Panc1 (cell line): ENCODE measurements at regions not wholly inside any gene's neighbourhood (a gene's known extent, or its start where the extent isn't known, plus 50 kb on each side); places are given as distances from the start of the nearest gene placed in this dataset.

Experiments used
- ATAC-seq: fragments of 200-7000 bp; cut with Tn5 transposase; 2 replicates; pipeline ENCODE4 v1.9.1; 2020; ENCODE audit warnings: mild to moderate bottlenecking, moderate library complexity
- BruUV-seq: library from RNA; stranded (reverse); fragments of 400-500 nt; replicated peaks from 2 replicates; lab custom pipeline; 2021; lab: Mats Ljungman, UMichigan
- CTCF ChIA-PET: fragments of 300-600 bp; sonication (Branson Sonifier 250); formaldehyde crosslinking; loops from one replicate; lab custom pipeline; 2022; ENCODE audit warnings: antibody characterized with exemption; lab: Charles Lee
- POLR2A ChIA-PET: fragments of 300-600 bp; sonication (Branson Sonifier 250); formaldehyde crosslinking; loops from one replicate; lab custom pipeline; 2022; ENCODE audit warnings: antibody characterized with exemption; lab: Charles Lee
- DNase-seq: peaks from one replicate; pipeline ENCODE4 v3.0.0-alpha.2; 2010; ENCODE audit warnings: low read depth, low spot score
- H3K27ac ChIP-seq: 2 replicates; pipeline ENCODE4 v1.5.1; 2011; ENCODE audit warnings: mild to moderate bottlenecking, low read length, inconsistent platforms
- H3K27me3 ChIP-seq: fragments of 200-500 bp; sonication (Bioruptor generic); 2 replicates; pipeline ENCODE4 v1.6.0; 2014; ENCODE audit warnings: low read length, inconsistent platforms; ENCODE audit not compliant: control insufficient read depth, insufficient read depth
- H3K36me3 ChIP-seq: fragments of 200-500 bp; sonication (Bioruptor generic); 2 replicates; pipeline ENCODE4 v1.5.1; 2014; ENCODE audit warnings: inconsistent platforms, mild to moderate bottlenecking, low read length, moderate library complexity; ENCODE audit not compliant: control insufficient read depth, insufficient read depth
- H3K4me1 ChIP-seq: 2 replicates; pipeline ENCODE4 v1.5.1; 2011; ENCODE audit warnings: inconsistent platforms, mild to moderate bottlenecking, low read length, moderate library complexity; ENCODE audit not compliant: control insufficient read depth, insufficient read depth
- H3K4me3 ChIP-seq, 2 experiments: 2 replicates each; pipeline ENCODE4 v1.5.1; 2011 to 2012; ENCODE audit warnings: low read depth in 2 of 2, low read length in 2 of 2, mild to moderate bottlenecking in 2 of 2, inconsistent platforms in 1 of 2, moderate library complexity in 1 of 2
- H3K9me3 ChIP-seq: fragments of 200-500 bp; sonication (Bioruptor generic); 2 replicates; pipeline ENCODE4 v1.5.1; 2014; ENCODE audit warnings: low read depth, mild to moderate bottlenecking, inconsistent platforms, low read length, moderate library complexity; ENCODE audit not compliant: control insufficient read depth, insufficient read depth
- POLR2AphosphoS5 ChIP-seq: IDR thresholded peaks from 2 replicates; pipeline ENCODE4 v1.6.1; 2012; ENCODE audit warnings: mild to moderate bottlenecking, low read depth, low read length, moderate library complexity
- SIN3A ChIP-seq: IDR thresholded peaks from 2 replicates; pipeline ENCODE4 v1.6.1; 2012; ENCODE audit warnings: low read depth, mild to moderate bottlenecking, low read length, moderate library complexity, borderline replicate concordance; ENCODE audit not compliant: insufficient read depth
- TCF7L2 ChIP-seq: IDR thresholded peaks from 2 replicates; pipeline ENCODE4 v1.6.1; 2011; ENCODE audit warnings: mild to moderate bottlenecking, low read depth, low read length, inconsistent platforms
- in situ Hi-C: cut with HindIII; loops from 2 replicates; pipeline ENCODE4 v1.10.0; 2016; ENCODE audit warnings: low sequenced_read_pairs, low pct_unique_long_range_greater_than_20kb
- intact Hi-C: fragments of 100-400 bp; cut with micrococcal nuclease; formaldehyde crosslinking; loops from one replicate; pipeline ENCODE4 v1.10.0; 2022; ENCODE audit not compliant: unreplicated experiment
- TF ChIP-seq, protein P1 (sequence below), 2 experiments: IDR thresholded peaks; 2 replicates each; pipeline ENCODE4 v1.6.1; 2011 to 2012; ENCODE audit warnings: low read depth in 2 of 2, control low read depth in 1 of 2, low read length in 1 of 2, mild to moderate bottlenecking in 1 of 2, moderate library complexity in 1 of 2; ENCODE audit not compliant: insufficient read depth in 1 of 2
- TF ChIP-seq, protein P2 (sequence below): fragments of 450-650 bp; IDR thresholded peaks from 2 replicates; pipeline ENCODE4 v1.5.1; 2017; ENCODE audit warnings: mild to moderate bottlenecking

DNA sequence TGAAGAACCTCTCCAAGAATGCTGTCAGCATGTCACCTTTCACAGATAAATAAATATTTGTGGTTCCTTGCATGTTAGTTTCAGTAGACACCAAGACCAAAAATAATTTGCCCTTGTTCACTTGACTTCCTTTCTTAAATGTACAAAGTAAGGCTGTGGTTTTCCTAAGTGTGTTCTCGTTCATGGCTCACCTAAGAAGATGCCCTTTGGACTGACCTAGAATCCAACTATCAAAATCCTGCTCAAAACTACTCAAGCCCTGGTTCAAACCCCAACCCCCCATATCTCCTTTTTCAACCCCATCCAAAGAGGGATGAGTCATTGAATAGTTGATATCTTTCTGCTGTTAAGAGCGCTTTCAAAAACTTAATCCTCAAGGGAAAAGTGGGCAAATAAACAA is 247.8 kb upstream of the ZNF507 start:
- Histone ChIP-seq H3K27ac (no peak overlapping the region), H3K36me3 (no peaks in the 10 kb centered on the region), H3K4me1 (no peaks in the 10 kb centered on the region), H3K9me3 (no peaks in the 10 kb centered on the region), H3K27me3 (no peaks in the 10 kb centered on the region; the same call in 1 of the 2 replicates), H3K4me3 (no peak overlapping the region)
- TF ChIP-seq, protein P1, sequence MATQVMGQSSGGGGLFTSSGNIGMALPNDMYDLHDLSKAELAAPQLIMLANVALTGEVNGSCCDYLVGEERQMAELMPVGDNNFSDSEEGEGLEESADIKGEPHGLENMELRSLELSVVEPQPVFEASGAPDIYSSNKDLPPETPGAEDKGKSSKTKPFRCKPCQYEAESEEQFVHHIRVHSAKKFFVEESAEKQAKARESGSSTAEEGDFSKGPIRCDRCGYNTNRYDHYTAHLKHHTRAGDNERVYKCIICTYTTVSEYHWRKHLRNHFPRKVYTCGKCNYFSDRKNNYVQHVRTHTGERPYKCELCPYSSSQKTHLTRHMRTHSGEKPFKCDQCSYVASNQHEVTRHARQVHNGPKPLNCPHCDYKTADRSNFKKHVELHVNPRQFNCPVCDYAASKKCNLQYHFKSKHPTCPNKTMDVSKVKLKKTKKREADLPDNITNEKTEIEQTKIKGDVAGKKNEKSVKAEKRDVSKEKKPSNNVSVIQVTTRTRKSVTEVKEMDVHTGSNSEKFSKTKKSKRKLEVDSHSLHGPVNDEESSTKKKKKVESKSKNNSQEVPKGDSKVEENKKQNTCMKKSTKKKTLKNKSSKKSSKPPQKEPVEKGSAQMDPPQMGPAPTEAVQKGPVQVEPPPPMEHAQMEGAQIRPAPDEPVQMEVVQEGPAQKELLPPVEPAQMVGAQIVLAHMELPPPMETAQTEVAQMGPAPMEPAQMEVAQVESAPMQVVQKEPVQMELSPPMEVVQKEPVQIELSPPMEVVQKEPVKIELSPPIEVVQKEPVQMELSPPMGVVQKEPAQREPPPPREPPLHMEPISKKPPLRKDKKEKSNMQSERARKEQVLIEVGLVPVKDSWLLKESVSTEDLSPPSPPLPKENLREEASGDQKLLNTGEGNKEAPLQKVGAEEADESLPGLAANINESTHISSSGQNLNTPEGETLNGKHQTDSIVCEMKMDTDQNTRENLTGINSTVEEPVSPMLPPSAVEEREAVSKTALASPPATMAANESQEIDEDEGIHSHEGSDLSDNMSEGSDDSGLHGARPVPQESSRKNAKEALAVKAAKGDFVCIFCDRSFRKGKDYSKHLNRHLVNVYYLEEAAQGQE (IDR thresholded peaks at IDR 0.05; ENCODE audit: insufficient read depth in 1 of 2, low read depth in 2 of 2, low read length in 1 of 2), result no peak
- TF ChIP-seq, protein P2, sequence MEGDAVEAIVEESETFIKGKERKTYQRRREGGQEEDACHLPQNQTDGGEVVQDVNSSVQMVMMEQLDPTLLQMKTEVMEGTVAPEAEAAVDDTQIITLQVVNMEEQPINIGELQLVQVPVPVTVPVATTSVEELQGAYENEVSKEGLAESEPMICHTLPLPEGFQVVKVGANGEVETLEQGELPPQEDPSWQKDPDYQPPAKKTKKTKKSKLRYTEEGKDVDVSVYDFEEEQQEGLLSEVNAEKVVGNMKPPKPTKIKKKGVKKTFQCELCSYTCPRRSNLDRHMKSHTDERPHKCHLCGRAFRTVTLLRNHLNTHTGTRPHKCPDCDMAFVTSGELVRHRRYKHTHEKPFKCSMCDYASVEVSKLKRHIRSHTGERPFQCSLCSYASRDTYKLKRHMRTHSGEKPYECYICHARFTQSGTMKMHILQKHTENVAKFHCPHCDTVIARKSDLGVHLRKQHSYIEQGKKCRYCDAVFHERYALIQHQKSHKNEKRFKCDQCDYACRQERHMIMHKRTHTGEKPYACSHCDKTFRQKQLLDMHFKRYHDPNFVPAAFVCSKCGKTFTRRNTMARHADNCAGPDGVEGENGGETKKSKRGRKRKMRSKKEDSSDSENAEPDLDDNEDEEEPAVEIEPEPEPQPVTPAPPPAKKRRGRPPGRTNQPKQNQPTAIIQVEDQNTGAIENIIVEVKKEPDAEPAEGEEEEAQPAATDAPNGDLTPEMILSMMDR, result no peak
- POLR2A ChIA-PET, result no interaction called here
- ATAC-seq, result no peak
- intact Hi-C loops, result no loop called here
- in situ Hi-C loops, result no loop called here
- DNase-seq, result no peak
- no TSS peak for BruUV-seq
- CTCF ChIA-PET, result interaction anchor here (0.7 kb wide), 1 partner anchor 1604 kb away, joined by 7 read pairs; no protein-coding TSS in a partner anchor

DNA sequence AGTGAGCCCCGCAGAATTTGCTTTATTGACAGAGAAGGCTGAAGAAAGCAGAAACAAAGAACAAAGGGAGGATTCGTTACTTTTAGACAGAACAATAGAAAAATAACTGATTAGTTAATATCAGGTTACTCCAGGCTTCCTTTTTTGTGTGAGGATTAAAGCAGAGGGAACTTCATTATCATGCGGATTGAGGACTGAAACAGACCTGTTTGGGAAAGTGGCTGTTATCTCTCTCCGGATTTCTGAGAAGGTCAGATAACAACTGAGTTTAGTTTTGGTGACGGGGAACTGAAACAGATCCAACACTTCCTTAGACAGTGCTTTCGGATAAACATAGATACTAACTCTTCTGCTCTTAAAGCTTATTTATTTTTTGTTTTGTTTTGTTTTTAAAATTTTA is 246.4 kb upstream of the ZNF507 start:
- intact Hi-C loops (no loop called here), in situ Hi-C loops (no loop called here)
- no peak overlapping the region for H3K27ac ChIP-seq
- TF ChIP-seq POLR2AphosphoS5 (no peak), TCF7L2 (no peak), SIN3A (no peak)
- TF ChIP-seq, protein P1 (IDR thresholded peaks at IDR 0.05; ENCODE audit: insufficient read depth in 1 of 2, low read depth in 2 of 2, low read length in 1 of 2), result no peak
- TF ChIP-seq, protein P2, result no peak
- ATAC-seq (no peak), DNase-seq (no peak)
- ChIA-PET POLR2A (no interaction called here), CTCF (no interaction called here)
- no TSS peak for BruUV-seq
- H3K36me3 ChIP-seq, result no peaks in the 10 kb centered on the region
- no peaks in the 10 kb centered on the region for H3K9me3 ChIP-seq
- H3K4me3 ChIP-seq, result no peak overlapping the region
- no peaks in the 10 kb centered on the region; the same call in 1 of the 2 replicates for H3K27me3 ChIP-seq
- no peaks in the 10 kb centered on the region for H3K4me1 ChIP-seq
